Karpas-422 (cell line): ENCODE measurements at regions not wholly inside any gene's neighbourhood (a gene's known extent, or its start where the extent isn't known, plus 50 kb on each side); places are given as distances from the start of the nearest gene placed in this dataset.

Experiments used
- DNase-seq: peaks from one replicate; pipeline ENCODE4 v3.0.0-alpha.2; 2015
- H2AFZ ChIP-seq: fragments of 200-600 bp; sonication (generic); 2 replicates; pipeline ENCODE4 v1.6.1; 2014; ENCODE audit warnings: antibody characterized with exemption, low read length, mixed read lengths
- H3K27ac ChIP-seq: fragments of 200-600 bp; sonication (generic); 2 replicates; pipeline ENCODE4 v1.5.1; 2014; ENCODE audit warnings: mild to moderate bottlenecking, low read length, moderate library complexity
- H3K27me3 ChIP-seq: fragments of 200-600 bp; sonication (generic); 2 replicates; pipeline ENCODE4 v1.6.1; 2014; ENCODE audit warnings: low read length, mixed read lengths
- H3K36me3 ChIP-seq: fragments of 200-600 bp; sonication (generic); 2 replicates; pipeline ENCODE4 v1.6.1; 2014; ENCODE audit warnings: low read length, mixed read lengths; ENCODE audit not compliant: insufficient read depth
- H3K4me1 ChIP-seq: fragments of 200-600 bp; sonication (generic); 2 replicates; pipeline ENCODE4 v1.6.1; 2014; ENCODE audit warnings: mild to moderate bottlenecking, low read length, mixed read lengths
- H3K4me2 ChIP-seq: fragments of 200-600 bp; sonication (generic); 2 replicates; pipeline ENCODE4 v1.6.1; 2014; ENCODE audit warnings: low read length, low read depth, mild to moderate bottlenecking; ENCODE audit not compliant: poor library complexity, severe bottlenecking
- H3K4me3 ChIP-seq: fragments of 200-600 bp; sonication (generic); 2 replicates; pipeline ENCODE4 v1.5.1; 2014; ENCODE audit warnings: mild to moderate bottlenecking, antibody characterized with exemption, low read length, mixed read lengths
- H3K79me2 ChIP-seq: fragments of 200-600 bp; sonication (generic); 2 replicates; pipeline ENCODE4 v1.6.1; 2014; ENCODE audit warnings: mild to moderate bottlenecking, low read length, mixed read lengths
- H3K9ac ChIP-seq: fragments of 200-600 bp; sonication (generic); 2 replicates; pipeline ENCODE4 v1.6.0; 2014; ENCODE audit warnings: low read length
- H3K9me2 ChIP-seq: fragments of 200-600 bp; sonication (generic), shearing (Covaris generic); replicated peaks from 2 replicates; pipeline ENCODE4 v1.6.0; 2014; ENCODE audit warnings: mild to moderate bottlenecking, low read length, moderate library complexity; ENCODE audit not compliant: insufficient read depth
- H3K9me3 ChIP-seq: fragments of 300-700, 200-600 bp; sonication (generic); 2 replicates; pipeline ENCODE4 v1.6.1; 2014; ENCODE audit warnings: low read length, mixed read lengths
- H4K20me1 ChIP-seq: fragments of 200-600 bp; sonication (generic); 2 replicates; pipeline ENCODE4 v1.6.1; 2014; ENCODE audit warnings: mild to moderate bottlenecking, antibody characterized with exemption, low read length, low read depth; ENCODE audit not compliant: insufficient read depth

DNA sequence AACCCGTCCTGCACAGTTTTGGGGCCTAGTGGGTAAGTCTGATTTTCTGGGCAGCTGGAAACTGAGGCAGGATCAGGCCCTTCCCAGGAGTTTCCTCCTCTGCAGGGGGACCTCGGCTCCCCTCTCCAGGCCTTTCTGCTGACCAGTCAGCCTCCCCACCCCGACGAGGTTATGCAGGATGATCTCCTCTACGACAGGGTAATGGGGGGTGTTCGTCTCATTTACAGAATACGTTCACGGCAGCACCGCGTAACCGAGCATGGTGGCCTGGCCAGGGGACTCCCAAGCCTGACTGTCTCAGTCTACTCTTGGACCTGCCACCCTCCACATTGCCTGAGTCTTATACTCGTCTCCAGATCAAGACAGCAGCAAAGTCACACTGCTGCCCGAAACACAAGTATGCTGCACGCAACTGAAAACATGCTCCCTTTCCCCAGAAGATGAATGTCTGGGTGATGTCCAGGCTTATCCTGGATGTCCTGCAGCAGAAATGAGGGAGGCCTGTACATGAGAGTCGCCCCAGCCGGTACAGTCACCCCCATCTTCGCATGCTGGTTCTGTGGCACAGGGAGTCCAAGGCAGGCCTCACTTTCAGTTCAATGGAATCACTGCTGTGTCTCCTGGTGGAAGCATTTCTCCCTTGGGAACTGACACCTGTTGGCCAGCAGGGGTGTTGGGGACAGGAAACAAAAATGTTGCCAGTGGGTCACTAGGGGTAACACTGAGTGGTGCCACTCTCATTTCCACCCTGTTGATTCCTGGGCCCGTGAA is 120.8 kb downstream of the SOX1 start:
- Histone ChIP-seq H2AFZ (no peak overlapping the region), H3K9me2 (no peaks in the 10 kb centered on the region), H3K4me3 (no peak overlapping the region), H3K9ac (no peak overlapping the region), H3K27ac (no peak overlapping the region), H3K36me3 (no peaks in the 10 kb centered on the region), H4K20me1 (no peaks in the 10 kb centered on the region), H3K9me3 (no peaks in the 10 kb centered on the region), H3K27me3 (no peaks in the 10 kb centered on the region), H3K4me2 (no peak overlapping the region), H3K4me1 (no peaks in the 10 kb centered on the region), H3K79me2 (no peaks in the 10 kb centered on the region)
- DNase-seq = no peak

DNA sequence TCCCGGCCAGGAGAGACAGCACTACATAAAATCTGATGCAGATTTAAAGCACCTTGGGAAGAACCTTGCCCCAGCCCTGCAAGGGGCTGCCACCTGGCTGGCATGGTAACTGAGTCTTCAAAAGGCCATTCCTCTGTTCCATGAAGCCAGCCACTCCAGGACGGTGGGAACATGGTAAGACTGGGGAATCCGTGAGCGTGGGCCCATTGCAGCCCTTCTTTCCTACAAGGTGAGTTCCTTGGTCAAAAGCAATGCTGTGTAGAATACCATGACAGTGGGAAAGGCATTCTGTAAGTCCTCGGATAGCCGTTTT is 121.3 kb downstream of the SOX1 start:
- no peaks in the 10 kb centered on the region for H3K9me3 ChIP-seq

DNA sequence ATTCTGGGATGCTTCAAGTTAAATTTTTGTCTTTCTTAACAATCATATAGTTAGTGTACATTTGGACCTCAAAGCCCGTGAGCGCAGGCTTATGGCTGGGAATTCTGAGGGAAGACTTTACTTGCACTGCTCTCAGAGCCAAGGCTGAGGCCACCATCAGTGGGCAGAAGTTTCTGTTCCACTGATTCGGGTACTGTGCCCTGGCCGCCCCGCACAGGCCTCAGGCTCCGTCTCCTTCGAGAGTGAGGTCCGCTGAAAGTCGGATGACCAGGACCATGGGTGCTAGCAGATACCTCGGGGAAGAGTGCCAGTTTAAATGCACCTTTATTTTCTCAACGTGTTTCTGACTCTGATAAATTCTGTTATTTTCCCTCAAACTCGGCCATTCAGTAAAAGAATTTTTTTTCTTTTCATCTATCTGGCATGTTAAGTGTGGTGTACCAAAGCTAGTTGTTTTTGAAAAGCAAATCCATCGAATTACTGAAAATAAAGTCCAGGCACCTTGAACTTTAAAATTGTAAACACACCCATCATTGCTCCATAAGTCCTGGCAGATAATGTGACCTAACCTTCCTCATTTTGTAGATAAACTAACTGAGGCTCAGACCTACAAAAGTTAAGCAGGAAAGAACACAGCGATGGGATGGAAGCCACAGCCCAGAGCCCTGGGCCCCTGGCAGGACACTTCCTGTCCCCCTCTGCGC is 126.7 kb downstream of the SOX1 start:
- no peak for DNase-seq
- Histone ChIP-seq H3K27ac (no peak overlapping the region), H3K9me2 (no peaks in the 10 kb centered on the region), H3K79me2 (no peaks in the 10 kb centered on the region), H3K9ac (no peak overlapping the region), H3K9me3 (no peaks in the 10 kb centered on the region), H3K4me2 (no peak overlapping the region), H2AFZ (no peak overlapping the region), H3K4me3 (no peak overlapping the region), H3K27me3 (no peaks in the 10 kb centered on the region), H3K4me1 (no peaks in the 10 kb centered on the region), H3K36me3 (no peaks in the 10 kb centered on the region), H4K20me1 (no peaks in the 10 kb centered on the region)

More for the DNA sequence above, 121.3 kb downstream of the SOX1 start:
- Histone ChIP-seq H3K4me1 (no peaks in the 10 kb centered on the region), H3K27me3 (no peaks in the 10 kb centered on the region), H2AFZ (no peak overlapping the region), H3K36me3 (no peaks in the 10 kb centered on the region), H3K4me2 (no peak overlapping the region), H3K9ac (no peak overlapping the region), H3K79me2 (no peaks in the 10 kb centered on the region), H3K9me2 (no peaks in the 10 kb centered on the region), H3K27ac (no peak overlapping the region), H3K4me3 (no peak overlapping the region), H4K20me1 (no peaks in the 10 kb centered on the region)
- no peak for DNase-seq

DNA sequence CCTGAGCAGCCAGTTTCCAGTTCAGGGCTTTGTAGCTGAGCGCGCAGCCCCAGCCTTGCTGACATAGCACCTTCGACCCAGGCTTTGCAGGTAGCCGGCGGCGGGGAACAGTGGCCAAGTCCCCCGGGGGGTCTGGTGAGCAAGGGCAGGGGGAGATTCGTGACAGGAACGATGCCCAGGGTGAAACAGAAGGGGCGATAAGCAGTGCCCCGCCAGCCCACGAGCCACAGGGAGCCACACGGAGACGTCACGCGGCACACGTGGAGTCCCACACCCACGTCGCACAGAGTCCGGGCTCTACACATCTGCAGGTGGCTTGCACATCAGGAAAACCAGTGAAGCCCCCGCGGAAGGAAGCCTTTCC is 127.2 kb downstream of the SOX1 start:
- H4K20me1 ChIP-seq = no peaks in the 10 kb centered on the region
- H3K4me2 ChIP-seq = no peak overlapping the region
- H3K27me3 ChIP-seq = no peaks in the 10 kb centered on the region
- H2AFZ ChIP-seq = no peak overlapping the region
- no peaks in the 10 kb centered on the region for H3K36me3 ChIP-seq
- no peaks in the 10 kb centered on the region for H3K9me3 ChIP-seq
- H3K79me2 ChIP-seq = no peaks in the 10 kb centered on the region
- no peaks in the 10 kb centered on the region for H3K4me1 ChIP-seq
- DNase-seq = no peak
- no peak overlapping the region for H3K9ac ChIP-seq
- H3K27ac ChIP-seq = no peak overlapping the region
- H3K9me2 ChIP-seq = no peaks in the 10 kb centered on the region
- H3K4me3 ChIP-seq = no peak overlapping the region

DNA sequence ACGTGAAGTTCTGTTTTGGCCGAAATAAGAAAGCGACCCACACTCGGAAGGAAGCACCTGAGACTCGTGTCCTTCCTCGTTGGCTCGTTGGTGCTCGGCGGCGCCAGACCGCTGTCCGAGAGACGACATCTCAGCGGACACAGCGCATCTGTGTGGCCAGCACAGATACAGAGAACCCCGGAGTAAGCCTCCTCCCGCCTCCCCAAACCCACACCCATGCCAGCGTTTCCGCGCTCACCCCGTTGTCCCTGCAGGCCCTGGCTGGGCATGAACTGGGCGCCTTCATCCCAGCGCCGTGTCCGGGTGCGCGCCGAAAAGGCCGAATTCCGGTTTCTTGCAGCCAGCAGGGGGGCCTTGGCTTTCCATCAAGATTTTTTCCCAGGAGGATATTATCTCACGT is 127.6 kb downstream of the SOX1 start:
- Histone ChIP-seq H3K27ac (no peak overlapping the region), H3K36me3 (no peaks in the 10 kb centered on the region), H3K4me3 (no peak overlapping the region), H3K4me1 (no peaks in the 10 kb centered on the region), H3K9me3 (no peaks in the 10 kb centered on the region), H3K9ac (no peak overlapping the region), H3K27me3 (no peaks in the 10 kb centered on the region), H4K20me1 (no peaks in the 10 kb centered on the region), H3K4me2 (no peak overlapping the region), H2AFZ (no peak overlapping the region), H3K79me2 (no peaks in the 10 kb centered on the region), H3K9me2 (no peaks in the 10 kb centered on the region)
- DNase-seq = no peak

DNA sequence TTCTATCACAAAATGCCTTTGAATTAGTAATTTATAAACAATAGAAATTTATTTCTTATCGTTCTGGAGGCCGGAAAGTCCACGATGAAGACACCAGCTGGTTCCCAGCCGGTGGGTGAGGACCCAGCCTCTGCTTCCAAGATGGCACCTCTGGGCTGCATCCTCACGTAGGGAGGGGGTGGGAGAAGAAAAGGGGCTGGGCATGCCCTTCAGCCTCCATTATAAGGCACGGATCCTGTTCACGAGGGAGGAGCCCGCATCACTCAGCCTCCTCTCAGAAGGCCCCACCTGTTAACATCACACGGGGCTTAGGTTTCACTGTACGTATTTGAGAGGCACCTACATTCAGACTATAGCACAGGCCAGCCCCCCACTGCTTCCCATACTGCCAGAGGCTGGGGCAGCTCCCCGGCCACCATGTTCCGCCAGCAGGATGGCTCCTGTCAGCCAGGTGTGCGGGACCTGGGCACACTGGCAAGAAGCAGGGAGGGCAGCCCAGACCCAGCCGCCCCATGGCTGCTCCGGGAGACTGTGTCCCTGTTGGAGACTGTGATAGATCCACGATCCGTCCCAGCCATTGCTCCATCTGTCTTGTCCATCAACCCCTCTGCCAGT is 131.6 kb downstream of the SOX1 start:
- H3K4me3 ChIP-seq = no peak overlapping the region
- no peaks in the 10 kb centered on the region for H4K20me1 ChIP-seq
- no peaks in the 10 kb centered on the region for H3K9me3 ChIP-seq
- no peaks in the 10 kb centered on the region for H3K36me3 ChIP-seq
- no peaks in the 10 kb centered on the region for H3K9me2 ChIP-seq
- H3K4me1 ChIP-seq = no peaks in the 10 kb centered on the region
- no peak for DNase-seq
- H3K79me2 ChIP-seq = no peaks in the 10 kb centered on the region
- H2AFZ ChIP-seq = no peak overlapping the region
- H3K27me3 ChIP-seq = no peaks in the 10 kb centered on the region
- no peak overlapping the region for H3K9ac ChIP-seq
- no peak overlapping the region for H3K27ac ChIP-seq
- no peak overlapping the region for H3K4me2 ChIP-seq

DNA sequence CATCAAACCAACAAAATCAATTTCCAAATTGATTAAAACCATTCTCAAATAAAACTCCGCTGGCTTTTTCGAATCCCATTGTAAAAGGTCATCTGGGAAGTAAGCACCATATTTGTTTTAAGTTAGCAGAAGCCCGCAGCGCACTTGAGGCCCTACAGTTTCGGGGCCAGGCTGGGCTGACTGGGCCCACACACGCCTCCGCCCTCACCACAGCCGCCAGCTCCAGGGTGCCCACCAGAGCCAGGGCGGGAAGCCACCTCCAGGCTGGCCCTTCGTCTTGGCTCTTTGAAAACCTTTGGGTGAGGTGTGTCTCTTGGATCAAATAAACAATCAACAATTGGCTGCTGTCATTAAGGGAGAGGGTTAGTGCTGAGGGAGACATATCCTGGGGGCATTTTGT is 133.3 kb downstream of the SOX1 start:
- no peaks in the 10 kb centered on the region for H3K4me1 ChIP-seq
- H3K9ac ChIP-seq = no peak overlapping the region
- H3K27me3 ChIP-seq = no peaks in the 10 kb centered on the region
- H3K9me2 ChIP-seq = no peaks in the 10 kb centered on the region
- H3K4me3 ChIP-seq = no peak overlapping the region
- H3K9me3 ChIP-seq = no peaks in the 10 kb centered on the region
- DNase-seq = no peak
- no peaks in the 10 kb centered on the region for H3K79me2 ChIP-seq
- no peak overlapping the region for H3K4me2 ChIP-seq
- H3K36me3 ChIP-seq = no peaks in the 10 kb centered on the region
- no peak overlapping the region for H3K27ac ChIP-seq
- H2AFZ ChIP-seq = no peak overlapping the region
- H4K20me1 ChIP-seq = no peaks in the 10 kb centered on the region

DNA sequence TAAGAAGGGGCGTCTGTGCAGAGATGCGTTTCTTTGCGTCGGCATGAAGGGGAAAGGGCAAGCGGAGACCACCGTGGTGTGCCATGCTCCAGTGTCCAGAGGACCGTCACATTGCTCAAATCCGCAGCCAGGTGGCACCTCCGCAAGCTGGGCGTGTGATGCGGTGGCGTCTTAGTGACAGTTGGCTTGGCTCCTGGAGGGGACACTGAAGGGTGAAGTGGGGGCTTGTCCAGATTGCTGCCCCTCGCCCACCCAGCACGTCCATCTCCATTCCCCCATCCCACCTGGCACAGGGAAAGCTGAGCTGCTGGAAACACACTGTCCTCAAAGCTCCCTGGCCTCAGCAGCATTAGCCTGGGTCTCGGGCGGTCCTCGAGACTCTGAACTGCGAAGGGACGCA is 135.3 kb downstream of the SOX1 start:
- H3K4me1 ChIP-seq = no peaks in the 10 kb centered on the region
- no peak overlapping the region for H3K4me3 ChIP-seq
- H3K4me2 ChIP-seq = no peak overlapping the region
- H3K27me3 ChIP-seq = no peaks in the 10 kb centered on the region
- DNase-seq = no peak
- H3K36me3 ChIP-seq = no peaks in the 10 kb centered on the region
- no peak overlapping the region for H3K27ac ChIP-seq
- H4K20me1 ChIP-seq = no peaks in the 10 kb centered on the region
- H3K9me2 ChIP-seq = no peaks in the 10 kb centered on the region
- no peaks in the 10 kb centered on the region for H3K9me3 ChIP-seq
- H2AFZ ChIP-seq = no peak overlapping the region
- H3K9ac ChIP-seq = no peak overlapping the region
- no peaks in the 10 kb centered on the region for H3K79me2 ChIP-seq
